Transverse colon (tissue), 4 donors: ENCODE measurements at regions not wholly inside any gene's neighbourhood (a gene's known extent, or its start where the extent isn't known, plus 50 kb on each side); places are given as distances from the start of the nearest gene placed in this dataset.
"Not testable (repeated sequence)": the region's sequence is repeated elsewhere in the genome, so short reads cannot be mapped to it uniquely, and the experiment has no call there.

ENCODE experiments used
- DNase-seq: peaks from one replicate; pipeline ENCODE4 v3.0.0-alpha.2; 2019
- H3K27ac ChIP-seq, 4 donors: fragments of 200-600 bp; sonication (generic); 2 replicates each; pipeline ENCODE4 v1.5.1; 2016 to 2018; ENCODE audit warnings: inconsistent platforms in 4 of 4
- H3K27me3 ChIP-seq: fragments of 200-600 bp; sonication (generic); 2 replicates; pipeline ENCODE4 v1.5.1; 2017; ENCODE audit warnings: inconsistent platforms
- H3K36me3 ChIP-seq, 4 donors: fragments of 200-600 bp; sonication (generic); 2 replicates each; pipeline ENCODE4 v1.5.1; 2017 to 2019; ENCODE audit warnings: inconsistent platforms in 4 of 4
- H3K4me1 ChIP-seq, 4 donors: fragments of 200-600 bp; sonication (generic); 2 replicates each; pipeline ENCODE4 v1.5.1; 2017 to 2020; ENCODE audit warnings: inconsistent platforms in 4 of 4
- H3K4me3 ChIP-seq, 4 donors: fragments of 200-600 bp; sonication (generic); 1 replicate in 1 of 4; 2 replicates in 3 of 4; pipeline versions ENCODE4 v1.5.1 to v1.6.1; 2017 to 2019; ENCODE audit warnings: inconsistent platforms in 4 of 4
- H3K9me3 ChIP-seq, 2 donors: fragments of 200-600 bp; sonication (generic); 2 replicates each; pipeline ENCODE4 v1.5.1; 2017 to 2019; ENCODE audit warnings: inconsistent platforms in 2 of 2
- EP300 ChIP-seq: sonication (generic); formaldehyde crosslinking; IDR thresholded peaks from one replicate; pipeline ENCODE4 v1.6.1; 2017; ENCODE audit warnings: antibody characterized with exemption, low read depth
- POLR2A ChIP-seq: fragments of 450-650 bp; IDR thresholded peaks from one replicate; pipeline ENCODE4 v1.6.1; 2016; ENCODE audit warnings: antibody characterized with exemption, mild to moderate bottlenecking, moderate library complexity
- POLR2AphosphoS5 ChIP-seq, 3 donors: sonication (generic); formaldehyde crosslinking; IDR thresholded peaks; one replicate each; pipeline ENCODE4 v1.6.1; 2016; ENCODE audit warnings: antibody characterized with exemption in 3 of 3
- WGBS, 2 donors: methylation state at CpG; one replicate each; pipeline ENCODE4 v1.1.5; 2018; ENCODE audit warnings: low coverage in 1 of 2; 5-methylcytosine and 5-hydroxymethylcytosine counted together
- in situ Hi-C, 4 donors: fragments of 200-750 bp; cut with MboI; loops; one replicate each; pipeline versions ENCODE4 v1.15.0 to v1.15.1; 2017; ENCODE audit warnings: low sequenced_read_pairs in 3 of 4, low pct_ligation_motif_present in 1 of 4, low pct_unique_long_range_greater_than_20kb in 1 of 4
- intact Hi-C: fragments of 100-400 bp; cut with DNase I; formaldehyde crosslinking; loops from one replicate; pipeline ENCODE4 v1.15.1; 2023; ENCODE audit warnings: low total_unique reads
- TF ChIP-seq, protein P1 (sequence below), 5 experiments: fragments of 200-600 bp in 3 of 5; fragments of 450-650 bp in 2 of 5; sonication (generic) in 3 of 5; IDR thresholded peaks; 1 replicate in 2 of 5; 2 replicates in 3 of 5; pipeline ENCODE4 v1.5.1; 2016 to 2017; ENCODE audit warnings: antibody characterized with exemption in 5 of 5, inconsistent platforms in 3 of 5, mild to moderate bottlenecking in 2 of 5, moderate library complexity in 1 of 5

DNA sequence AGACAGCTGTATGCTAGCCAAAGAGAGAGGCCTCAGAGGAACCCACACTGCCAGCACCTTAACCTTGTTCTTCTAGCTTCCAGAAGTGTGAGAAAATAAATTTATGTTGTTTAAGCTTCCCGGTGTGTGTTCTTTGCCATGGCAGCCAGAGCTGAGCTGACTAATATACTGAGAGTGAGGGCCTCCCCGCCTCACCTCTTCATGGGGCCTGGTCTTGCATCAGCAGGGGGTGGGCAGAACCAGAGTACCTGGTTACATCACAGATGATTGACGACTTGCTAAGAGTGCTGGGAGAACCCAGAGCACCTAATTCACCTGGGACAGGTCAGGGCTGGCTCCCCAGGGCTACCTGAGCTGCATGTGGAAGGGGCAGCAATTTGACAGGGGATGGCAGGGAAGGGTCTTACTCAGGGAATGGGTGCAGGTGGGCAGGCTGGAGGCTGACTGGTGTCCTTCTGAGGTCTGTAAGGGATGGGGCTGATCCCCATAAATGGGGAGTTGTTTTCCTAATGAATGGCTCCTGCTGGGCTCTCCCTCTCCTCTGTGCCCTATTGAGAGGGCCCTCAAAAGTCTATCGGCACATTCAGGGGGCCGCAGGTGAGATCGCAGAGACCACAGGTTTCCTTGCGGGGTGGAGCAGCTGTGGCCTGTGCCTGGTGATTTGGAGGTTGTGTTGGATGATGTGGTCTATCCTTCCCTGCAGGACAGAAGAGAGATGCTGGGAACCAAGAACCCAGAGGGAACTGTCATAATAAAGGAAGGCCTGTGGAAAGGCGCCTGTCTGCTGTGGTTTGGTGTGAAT, 60.6 kb upstream of the ETV3 start:
- no peak overlapping the region for H3K27ac ChIP-seq
- peaks cover 14% of the 10 kb centered on the region for H3K27me3 ChIP-seq
- no peak for TF ChIP-seq EP300
- 88% methylated on average over 8 of the region's 8 CpGs; no CpG with 5 or more reads in 1 of the 2 donors for WGBS, 2 donors
- no peaks in the 10 kb centered on the region for H3K9me3 ChIP-seq
- no peaks in the 10 kb centered on the region for H3K4me1 ChIP-seq
- no peak overlapping the region for H3K4me3 ChIP-seq
- in situ Hi-C loops: loop anchor here in 2 of 4 donors (10.0 kb wide), 1 partner anchor 296 kb away; no protein-coding TSS in a partner anchor
- H3K36me3 ChIP-seq: no peaks in the 10 kb centered on the region
- no peak for DNase-seq
- intact Hi-C loops: loop anchor here (10.0 kb wide), 1 partner anchor 296 kb away; no protein-coding TSS in a partner anchor

DNA sequence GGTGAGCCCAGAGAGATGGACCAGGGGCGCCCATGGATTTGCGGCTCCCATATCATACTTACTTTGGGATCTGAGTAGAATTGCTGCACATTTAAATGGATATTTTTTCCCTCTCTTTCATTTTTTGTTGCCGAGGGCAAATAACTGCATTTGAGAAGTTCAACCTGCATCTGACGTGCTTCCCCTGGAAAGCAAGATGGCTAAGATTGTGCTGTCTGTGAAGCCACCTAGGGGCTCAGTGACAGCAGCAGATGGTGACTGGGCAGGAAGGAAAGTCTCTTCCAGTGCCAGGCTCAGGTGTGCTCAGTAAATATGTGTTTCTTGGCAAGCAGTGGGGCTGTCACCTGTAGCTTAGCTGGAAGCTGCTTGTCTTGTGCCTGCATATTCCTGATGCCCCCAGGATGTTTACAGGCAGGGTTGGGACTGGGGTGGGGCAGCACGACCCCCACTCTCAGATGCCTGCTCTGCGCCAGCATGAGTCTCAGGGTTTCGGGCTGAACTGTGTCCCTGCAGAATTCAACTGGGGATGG, 59.8 kb upstream of the ETV3 start:
- H3K27me3 ChIP-seq: peaks cover 9% of the 10 kb centered on the region
- no peaks in the 10 kb centered on the region for H3K4me1 ChIP-seq
- H3K9me3 ChIP-seq: no peaks in the 10 kb centered on the region
- H3K4me3 ChIP-seq: no peak overlapping the region
- no peak overlapping the region for H3K27ac ChIP-seq
- DNase-seq: no peak
- WGBS, 2 donors: 88% methylated on average over 7 of the region's 7 CpGs; no CpG with 5 or more reads in 1 of the 2 donors
- TF ChIP-seq, protein P1, sequence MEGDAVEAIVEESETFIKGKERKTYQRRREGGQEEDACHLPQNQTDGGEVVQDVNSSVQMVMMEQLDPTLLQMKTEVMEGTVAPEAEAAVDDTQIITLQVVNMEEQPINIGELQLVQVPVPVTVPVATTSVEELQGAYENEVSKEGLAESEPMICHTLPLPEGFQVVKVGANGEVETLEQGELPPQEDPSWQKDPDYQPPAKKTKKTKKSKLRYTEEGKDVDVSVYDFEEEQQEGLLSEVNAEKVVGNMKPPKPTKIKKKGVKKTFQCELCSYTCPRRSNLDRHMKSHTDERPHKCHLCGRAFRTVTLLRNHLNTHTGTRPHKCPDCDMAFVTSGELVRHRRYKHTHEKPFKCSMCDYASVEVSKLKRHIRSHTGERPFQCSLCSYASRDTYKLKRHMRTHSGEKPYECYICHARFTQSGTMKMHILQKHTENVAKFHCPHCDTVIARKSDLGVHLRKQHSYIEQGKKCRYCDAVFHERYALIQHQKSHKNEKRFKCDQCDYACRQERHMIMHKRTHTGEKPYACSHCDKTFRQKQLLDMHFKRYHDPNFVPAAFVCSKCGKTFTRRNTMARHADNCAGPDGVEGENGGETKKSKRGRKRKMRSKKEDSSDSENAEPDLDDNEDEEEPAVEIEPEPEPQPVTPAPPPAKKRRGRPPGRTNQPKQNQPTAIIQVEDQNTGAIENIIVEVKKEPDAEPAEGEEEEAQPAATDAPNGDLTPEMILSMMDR (IDR thresholded peaks at IDR 0.05): no peak
- TF ChIP-seq EP300 (no peak), POLR2AphosphoS5 (IDR thresholded peaks at IDR 0.05) (no peak), POLR2A (no peak)
- in situ Hi-C loops (loop anchor here in 2 of 4 donors (10.0 kb wide), 1 partner anchor 297 kb away; no protein-coding TSS in a partner anchor), intact Hi-C loops (loop anchor here (10.0 kb wide), 1 partner anchor 297 kb away; no protein-coding TSS in a partner anchor)
- H3K36me3 ChIP-seq: no peaks in the 10 kb centered on the region

DNA sequence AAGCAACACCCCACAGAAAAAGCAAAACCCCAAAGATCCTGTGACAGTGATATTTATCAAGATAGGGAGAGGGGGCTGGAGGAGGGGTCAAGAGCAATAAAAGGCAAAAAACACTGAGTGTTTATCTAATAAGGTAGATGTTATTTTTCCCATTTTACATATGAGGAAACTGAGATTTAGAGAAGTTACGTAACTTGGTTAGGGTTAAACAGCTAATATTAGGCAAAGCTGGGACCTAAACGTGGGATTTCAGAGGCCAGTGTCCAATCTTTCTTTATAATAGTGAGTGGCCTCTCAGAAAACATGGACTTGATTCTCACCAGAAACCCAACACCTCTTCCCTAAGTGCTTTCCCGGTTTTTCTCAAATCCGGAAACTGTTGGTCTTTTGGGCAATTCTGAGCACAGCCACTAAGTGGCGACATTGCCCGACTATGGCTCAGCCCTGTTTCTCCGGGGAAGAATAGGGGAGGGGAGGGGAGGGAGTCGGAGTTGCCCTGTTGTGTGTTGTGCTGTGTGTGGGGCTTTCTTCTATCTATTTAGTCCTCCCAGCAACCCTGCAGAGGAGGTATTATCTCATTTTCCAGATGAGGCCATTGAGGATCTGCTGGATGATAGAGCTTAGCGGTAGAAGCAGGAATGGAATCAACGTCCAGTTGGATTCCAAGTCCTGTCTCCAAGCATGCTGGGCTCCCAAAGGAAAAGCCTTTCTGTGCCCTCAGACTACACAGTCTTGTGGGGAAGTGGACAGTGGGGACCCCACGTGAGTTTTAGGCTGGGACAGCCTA, 58.7 kb upstream of the ETV3 start:
- H3K9me3 ChIP-seq, DNase-seq, H3K4me3 ChIP-seq, H3K36me3 ChIP-seq, H3K4me1 ChIP-seq, H3K27me3 ChIP-seq, H3K27ac ChIP-seq: not testable (repeated sequence)
- TF ChIP-seq, protein P1 (IDR thresholded peaks at IDR 0.05): peak; percentile 20 to 65 (median 35)
- WGBS, 2 donors: 39 to 40% methylated on average over 3 to 11 of the region's 11 CpGs
- in situ Hi-C loops: loop anchor here in 2 of 4 donors (10.0 kb wide), 1 partner anchor 298 kb away; no protein-coding TSS in a partner anchor
- intact Hi-C loops: loop anchor here (10.0 kb wide), 1 partner anchor 298 kb away; no protein-coding TSS in a partner anchor

DNA sequence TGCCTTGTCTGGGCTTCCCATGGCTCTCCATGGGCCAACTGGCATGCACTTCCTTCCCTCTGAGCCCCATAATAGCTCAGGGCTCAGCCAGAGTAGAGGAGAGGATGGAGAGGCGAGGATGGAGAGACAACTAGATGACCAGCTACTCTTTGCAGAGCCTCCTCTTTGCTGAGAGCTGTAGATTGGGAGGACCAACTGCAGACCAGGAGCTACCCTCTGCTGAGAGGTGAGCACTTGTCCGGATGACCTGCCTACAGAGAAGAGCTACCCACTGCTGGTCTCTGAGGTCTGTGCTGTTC, 58.0 kb upstream of the ETV3 start:
- TF ChIP-seq POLR2AphosphoS5 (IDR thresholded peaks at IDR 0.05) (no peak), POLR2A (no peak), EP300 (no peak)
- TF ChIP-seq, protein P1 (IDR thresholded peaks at IDR 0.05): no peak
- 100% methylated on average over 2 of the region's 2 CpGs; no CpG with 5 or more reads in 1 of the 2 donors for whole genome bisulfite sequencing, 2 donors
- H3K4me3 ChIP-seq: no peak overlapping the region
- peaks cover 9% of the 10 kb centered on the region for H3K27me3 ChIP-seq
- no peak for DNase-seq
- H3K36me3 ChIP-seq: no peaks in the 10 kb centered on the region
- H3K27ac ChIP-seq: no peak overlapping the region
- H3K4me1 ChIP-seq: no peaks in the 10 kb centered on the region
- in situ Hi-C loops (loop anchor here in 2 of 4 donors (10.0 kb wide), 1 partner anchor 299 kb away; no protein-coding TSS in a partner anchor), intact Hi-C loops (loop anchor here (10.0 kb wide), 1 partner anchor 299 kb away; no protein-coding TSS in a partner anchor)
- H3K9me3 ChIP-seq: no peaks in the 10 kb centered on the region
